Mesothelial cell of epicardium (in vitro differentiated cells): ENCODE measurements at regions not wholly inside any gene's neighbourhood (a gene's known extent, or its start where the extent isn't known, plus 50 kb on each side); places are given as distances from the start of the nearest gene placed in this dataset.

Source experiments
- DNase-seq, 2 experiments: peaks; one replicate each; pipeline ENCODE4 v3.0.0; 2021; ENCODE audit warnings: low spot score in 2 of 2; ENCODE audit not compliant: unreplicated experiment in 2 of 2
- H3K27ac Mint-ChIP-seq: 2 replicates; pipeline ENCODE4 v1.8.0; 2021; ENCODE audit warnings: mixed read lengths
- H3K27me3 Mint-ChIP-seq: 2 replicates; pipeline ENCODE4 v1.8.0; 2021; ENCODE audit warnings: low read depth, mixed read lengths
- H3K36me3 Mint-ChIP-seq: 2 replicates; pipeline ENCODE4 v1.8.0; 2021; ENCODE audit warnings: mixed read lengths
- H3K4me1 Mint-ChIP-seq: 2 replicates; pipeline ENCODE4 v1.8.0; 2021; ENCODE audit warnings: mixed read lengths
- H3K4me3 Mint-ChIP-seq: 2 replicates; pipeline ENCODE4 v1.8.0; 2021; ENCODE audit warnings: mild to moderate bottlenecking, moderate library complexity, mixed read lengths
- H3K9me3 Mint-ChIP-seq: 2 replicates; pipeline ENCODE4 v1.8.0; 2021; ENCODE audit warnings: mixed read lengths
- TF ChIP-seq, protein P1 (sequence below): fragments of 200-600 bp; sonication (generic); IDR thresholded peaks from one replicate; pipeline ENCODE4 v1.5.0; 2021; ENCODE audit warnings: antibody characterized with exemption; ENCODE audit not compliant: unreplicated experiment

DNA sequence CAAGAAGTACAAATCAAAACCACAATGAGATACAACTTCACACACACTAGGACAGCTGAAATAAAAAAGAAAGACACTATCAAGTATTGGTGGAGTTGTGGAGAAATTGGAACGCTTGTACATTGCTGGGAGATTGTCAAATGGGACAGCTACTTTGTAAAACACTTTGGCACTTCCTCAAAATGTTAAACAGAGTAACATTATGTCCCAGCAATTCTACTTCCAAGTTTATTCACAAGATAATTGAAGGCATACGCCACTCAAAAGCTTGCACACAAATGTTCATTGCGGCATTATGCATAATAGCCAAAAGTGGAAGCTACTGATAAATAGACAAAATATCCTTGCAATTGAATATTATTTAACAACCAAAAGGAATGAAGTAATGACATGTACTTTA lies 199.9 kb upstream of the KCNK2 start:
- Mint-ChIP-seq H3K27ac (no peak overlapping the region), H3K27me3 (peaks cover 11% of the 10 kb centered on the region), H3K4me1 (no peaks in the 10 kb centered on the region), H3K36me3 (no peaks in the 10 kb centered on the region), H3K9me3 (peaks cover 11% of the 10 kb centered on the region), H3K4me3 (no peak overlapping the region)
- DNase-seq = no peak
- TF ChIP-seq, protein P1, sequence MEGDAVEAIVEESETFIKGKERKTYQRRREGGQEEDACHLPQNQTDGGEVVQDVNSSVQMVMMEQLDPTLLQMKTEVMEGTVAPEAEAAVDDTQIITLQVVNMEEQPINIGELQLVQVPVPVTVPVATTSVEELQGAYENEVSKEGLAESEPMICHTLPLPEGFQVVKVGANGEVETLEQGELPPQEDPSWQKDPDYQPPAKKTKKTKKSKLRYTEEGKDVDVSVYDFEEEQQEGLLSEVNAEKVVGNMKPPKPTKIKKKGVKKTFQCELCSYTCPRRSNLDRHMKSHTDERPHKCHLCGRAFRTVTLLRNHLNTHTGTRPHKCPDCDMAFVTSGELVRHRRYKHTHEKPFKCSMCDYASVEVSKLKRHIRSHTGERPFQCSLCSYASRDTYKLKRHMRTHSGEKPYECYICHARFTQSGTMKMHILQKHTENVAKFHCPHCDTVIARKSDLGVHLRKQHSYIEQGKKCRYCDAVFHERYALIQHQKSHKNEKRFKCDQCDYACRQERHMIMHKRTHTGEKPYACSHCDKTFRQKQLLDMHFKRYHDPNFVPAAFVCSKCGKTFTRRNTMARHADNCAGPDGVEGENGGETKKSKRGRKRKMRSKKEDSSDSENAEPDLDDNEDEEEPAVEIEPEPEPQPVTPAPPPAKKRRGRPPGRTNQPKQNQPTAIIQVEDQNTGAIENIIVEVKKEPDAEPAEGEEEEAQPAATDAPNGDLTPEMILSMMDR = no peak

DNA sequence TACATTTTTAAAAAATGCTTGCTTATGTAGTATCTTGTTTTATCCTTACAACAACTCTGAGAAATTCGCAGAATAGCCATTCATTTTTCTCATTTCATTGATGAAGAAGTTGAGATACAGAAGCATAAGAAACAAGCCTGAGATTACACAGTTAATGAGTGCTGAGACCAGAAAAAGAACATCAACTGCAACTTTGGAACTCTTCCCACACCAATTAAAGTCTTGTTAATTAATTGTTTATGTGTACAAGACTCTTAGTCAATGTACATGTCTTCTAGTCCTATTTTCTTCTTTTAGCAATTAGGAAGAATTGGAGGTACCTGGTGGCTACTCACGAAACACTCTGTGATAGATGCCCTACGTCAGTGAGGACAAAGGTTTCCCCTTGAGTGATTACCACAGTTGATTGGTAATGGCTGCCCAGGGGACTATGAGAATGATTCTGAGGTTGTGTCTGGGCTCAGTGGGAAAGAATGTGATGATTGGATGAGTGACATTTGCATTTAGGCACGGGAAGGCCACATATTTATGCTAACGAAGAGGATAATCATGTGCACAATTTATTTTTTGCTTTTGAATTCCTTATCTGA lies 187.4 kb upstream of the KCNK2 start:
- H3K4me1 Mint-ChIP-seq = no peaks in the 10 kb centered on the region
- no peak overlapping the region for H3K4me3 Mint-ChIP-seq
- no peak for DNase-seq
- H3K9me3 Mint-ChIP-seq = peaks cover 15% of the 10 kb centered on the region
- no peaks in the 10 kb centered on the region for H3K36me3 Mint-ChIP-seq
- TF ChIP-seq, protein P1 = no peak
- H3K27me3 Mint-ChIP-seq = peaks cover 3% of the 10 kb centered on the region
- no peak overlapping the region for H3K27ac Mint-ChIP-seq

DNA sequence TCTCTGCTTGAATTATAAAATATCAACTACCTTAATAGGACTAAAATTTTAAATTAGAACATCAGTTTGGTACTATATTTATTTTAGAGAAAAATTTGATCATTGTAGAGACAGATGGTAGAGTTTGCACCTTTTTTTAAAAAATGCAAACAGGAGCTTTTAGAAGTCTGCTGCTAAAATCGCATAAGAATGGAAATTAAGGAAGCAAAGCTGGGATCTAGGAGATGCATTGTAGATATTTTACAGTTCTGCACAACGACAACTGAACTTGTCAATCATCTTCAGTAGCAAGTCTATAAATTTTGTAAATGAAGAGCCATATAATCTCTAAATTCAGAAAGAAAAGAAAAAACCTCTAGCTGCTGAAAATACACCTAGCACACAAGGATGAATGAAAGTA lies 185.6 kb upstream of the KCNK2 start:
- Mint-ChIP-seq H3K27me3 (peaks cover 3% of the 10 kb centered on the region), H3K36me3 (no peaks in the 10 kb centered on the region), H3K4me3 (no peak overlapping the region), H3K9me3 (peaks cover 15% of the 10 kb centered on the region), H3K27ac (no peak overlapping the region), H3K4me1 (no peaks in the 10 kb centered on the region)
- no peak for DNase-seq
- TF ChIP-seq, protein P1 = no peak

DNA sequence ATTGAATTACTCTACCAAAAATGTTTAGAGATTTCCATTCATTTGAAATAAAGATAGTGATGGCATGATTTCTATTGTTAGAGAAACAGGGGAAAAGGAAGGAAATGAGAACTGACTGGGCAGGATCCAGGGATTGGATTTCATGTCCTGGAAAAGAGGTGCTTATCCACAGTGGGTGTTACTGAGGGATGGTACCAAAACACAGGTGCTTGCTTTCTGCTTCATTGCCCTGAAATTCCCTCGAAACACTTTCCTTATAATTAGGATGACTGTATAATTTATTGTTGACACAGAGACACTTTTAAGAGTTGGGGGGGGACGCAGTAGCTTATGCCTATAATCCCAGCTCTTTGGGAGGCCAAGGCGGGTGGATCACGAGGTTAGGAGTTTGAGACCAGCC lies 185.0 kb upstream of the KCNK2 start:
- DNase-seq = no peak
- no peak overlapping the region for H3K4me3 Mint-ChIP-seq
- no peak overlapping the region for H3K27ac Mint-ChIP-seq
- peaks cover 10% of the 10 kb centered on the region for H3K9me3 Mint-ChIP-seq
- H3K36me3 Mint-ChIP-seq = no peaks in the 10 kb centered on the region
- TF ChIP-seq, protein P1 = no peak
- peaks cover 3% of the 10 kb centered on the region for H3K27me3 Mint-ChIP-seq
- H3K4me1 Mint-ChIP-seq = no peaks in the 10 kb centered on the region

DNA sequence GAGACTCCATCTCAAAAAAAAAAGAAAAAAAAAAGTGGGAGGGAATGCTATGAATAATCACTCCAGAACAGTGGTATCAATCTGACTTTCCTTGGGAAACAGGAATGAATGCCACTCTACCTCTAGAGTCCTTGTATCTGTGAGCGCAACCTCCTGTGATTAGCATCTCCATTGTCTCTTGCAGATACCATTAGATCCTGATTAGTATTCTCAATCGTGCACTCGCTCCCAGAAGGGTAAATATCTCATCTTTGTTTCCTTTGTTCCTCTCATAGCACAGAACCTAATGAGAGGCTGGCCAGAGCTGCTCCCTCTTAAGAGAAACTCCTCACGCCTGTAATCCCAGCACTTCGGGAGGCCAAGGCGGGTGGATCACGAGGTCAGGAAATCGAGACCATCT lies 184.4 kb upstream of the KCNK2 start:
- H3K4me3 Mint-ChIP-seq = no peak overlapping the region
- H3K27ac Mint-ChIP-seq = no peak overlapping the region
- no peak for DNase-seq
- peaks cover 4% of the 10 kb centered on the region for H3K9me3 Mint-ChIP-seq
- no peaks in the 10 kb centered on the region for H3K4me1 Mint-ChIP-seq
- H3K36me3 Mint-ChIP-seq = no peaks in the 10 kb centered on the region
- peaks cover 3% of the 10 kb centered on the region for H3K27me3 Mint-ChIP-seq
- TF ChIP-seq, protein P1 = no peak

DNA sequence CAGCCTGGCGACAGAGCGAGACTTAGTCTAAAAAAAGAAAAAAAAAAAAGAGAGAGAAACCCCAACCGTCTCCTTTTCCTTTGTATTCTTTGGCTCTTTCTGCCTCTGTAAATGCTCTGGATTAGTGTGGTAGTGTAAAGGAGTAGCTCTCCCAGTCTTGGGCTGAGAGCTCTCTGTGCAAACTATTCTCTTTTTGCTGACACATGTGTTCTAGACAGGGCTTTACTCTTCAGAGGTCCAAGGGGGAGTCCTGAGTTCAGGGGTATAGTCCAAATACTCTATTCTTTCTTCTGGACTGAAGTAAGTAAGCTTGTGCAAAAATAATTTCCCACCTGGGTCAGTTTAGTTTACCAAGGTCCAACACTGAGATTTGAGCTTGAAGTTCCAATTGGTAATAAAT lies 183.8 kb upstream of the KCNK2 start:
- peaks cover 3% of the 10 kb centered on the region for H3K27me3 Mint-ChIP-seq
- H3K9me3 Mint-ChIP-seq = no peaks in the 10 kb centered on the region
- H3K27ac Mint-ChIP-seq = no peak overlapping the region
- peaks cover under 1% of the 10 kb centered on the region for H3K4me1 Mint-ChIP-seq
- no peaks in the 10 kb centered on the region for H3K36me3 Mint-ChIP-seq
- no peak for DNase-seq
- TF ChIP-seq, protein P1 = no peak
- no peak overlapping the region for H3K4me3 Mint-ChIP-seq
